CD4-positive, CD25-positive, alpha-beta regulatory T cell (primary cell): ENCODE measurements at regions not wholly inside any gene's neighbourhood (a gene's known extent, or its start where the extent isn't known, plus 50 kb on each side); places are given as distances from the start of the nearest gene placed in this dataset.
"Not testable (repeated sequence)": the region's sequence is repeated elsewhere in the genome, so short reads cannot be mapped to it uniquely, and the experiment has no call there.

Source experiments
- ATAC-seq, 2 donors: fragments of 150-1000 bp; cut with Tn5 transposase; one replicate each; pipeline ENCODE4 v1.10.0; 2021; ENCODE audit warnings: low read depth in 2 of 2, moderate number of reproducible peaks in 2 of 2, moderate library complexity in 1 of 2
- DNase-seq, 3 donors: peaks; one replicate each; pipeline versions ENCODE4 v3.0.0 to v3.0.0-alpha.2; 2012 to 2022; ENCODE audit warnings: mixed read lengths in 1 of 3
- H3K27ac ChIP-seq: one replicate; pipeline ENCODE4 v1.7.0; 2013; ENCODE audit warnings: mild to moderate bottlenecking, low read length; ENCODE audit not compliant: insufficient read depth, poor library complexity, severe bottlenecking
- H3K27me3 ChIP-seq: one replicate; pipeline ENCODE4 v1.7.0; 2013; ENCODE audit warnings: low read length; ENCODE audit not compliant: control insufficient read depth, insufficient read depth
- H3K36me3 ChIP-seq: one replicate; pipeline ENCODE4 v1.7.0; 2013; ENCODE audit warnings: mild to moderate bottlenecking, low read length, moderate library complexity; ENCODE audit not compliant: control insufficient read depth, insufficient read depth
- H3K4me1 ChIP-seq: 2 replicates; pipeline ENCODE4 v1.7.0; 2013; ENCODE audit warnings: mild to moderate bottlenecking, low read length; ENCODE audit not compliant: insufficient read depth, control insufficient read depth, poor library complexity, severe bottlenecking
- H3K4me3 ChIP-seq: one replicate; pipeline ENCODE4 v1.7.0; 2013; ENCODE audit warnings: low read depth, mild to moderate bottlenecking, low read length, moderate library complexity
- H3K9me3 ChIP-seq, 2 experiments: 1 replicate in 1 of 2; 2 replicates in 1 of 2; pipeline ENCODE4 v1.7.0; 2013; ENCODE audit warnings: low read length in 2 of 2, mild to moderate bottlenecking in 1 of 2, moderate library complexity in 1 of 2; ENCODE audit not compliant: control insufficient read depth in 2 of 2
- H3K27ac Mint-ChIP-seq, 3 donors: one replicate each; pipeline ENCODE4 v1.8.0; 2020 to 2022; ENCODE audit warnings: mild to moderate bottlenecking in 3 of 3, mixed read lengths in 3 of 3, moderate library complexity in 2 of 3
- H3K27me3 Mint-ChIP-seq: one replicate; pipeline ENCODE4 v1.8.0; 2022; ENCODE audit warnings: mild to moderate bottlenecking, mixed read lengths
- H3K36me3 Mint-ChIP-seq: one replicate; pipeline ENCODE4 v1.8.0; 2020; ENCODE audit warnings: mixed read lengths
- H3K4me1 Mint-ChIP-seq, 4 donors: one replicate each; pipeline ENCODE4 v1.8.0; 2020 to 2022; ENCODE audit warnings: mixed read lengths in 4 of 4, mild to moderate bottlenecking in 1 of 4
- H3K4me3 Mint-ChIP-seq, 4 donors: one replicate each; pipeline ENCODE4 v1.8.0; 2020 to 2022; ENCODE audit warnings: mild to moderate bottlenecking in 4 of 4, mixed read lengths in 4 of 4, moderate library complexity in 3 of 4
- H3K9me3 Mint-ChIP-seq, 7 donors: one replicate each; pipeline ENCODE4 v1.8.0; 2020 to 2022; ENCODE audit warnings: mixed read lengths in 7 of 7, mild to moderate bottlenecking in 3 of 7, moderate library complexity in 2 of 7

- no peaks in the 10 kb centered on the region for H3K4me1 ChIP-seq
- Mint-ChIP-seq H3K9me3 (peaks cover 0 to 7% (median 0%) of the 10 kb centered on the region in 7 donors), H3K36me3 (no peaks in the 10 kb centered on the region), H3K4me3 (no peak overlapping the region), H3K27ac (no peak overlapping the region), H3K27me3 (peaks cover 12% of the 10 kb centered on the region), H3K4me1 (peaks cover 0 to 2% (median 0%) of the 10 kb centered on the region in 4 donors)
- no peaks in the 10 kb centered on the region for H3K9me3 ChIP-seq
- H3K36me3 ChIP-seq, result no peaks in the 10 kb centered on the region
- DNase-seq (no peak), ATAC-seq (no peak)
- H3K27ac ChIP-seq, result no peak overlapping the region
- H3K4me3 ChIP-seq, result no peak overlapping the region
- H3K27me3 ChIP-seq, result peaks cover 6% of the 10 kb centered on the region
Observed at GRCh38 chr12:80031229-80031628, 68.1 kb upstream of the OTOGL start.

GRCh38 chr12:80025638-80026037 is 73.7 kb upstream of the OTOGL start:
- H3K27ac Mint-ChIP-seq, result no peak overlapping the region
- H3K27ac ChIP-seq, result no peak overlapping the region
- no peaks in the 10 kb centered on the region for H3K36me3 ChIP-seq
- no peaks in the 10 kb centered on the region for H3K36me3 Mint-ChIP-seq
- H3K27me3 Mint-ChIP-seq, result peaks cover 9% of the 10 kb centered on the region
- H3K4me1 Mint-ChIP-seq, result no peaks in the 10 kb centered on the region
- H3K4me3 Mint-ChIP-seq, result no peak overlapping the region
- no peak overlapping the region for H3K4me3 ChIP-seq
- peaks cover 0 to 7% (median 4%) of the 10 kb centered on the region in 7 donors for H3K9me3 Mint-ChIP-seq
- DNase-seq (no peak), ATAC-seq (no peak)
- peaks cover 2% of the 10 kb centered on the region for H3K27me3 ChIP-seq
- no peaks in the 10 kb centered on the region for H3K4me1 ChIP-seq
- H3K9me3 ChIP-seq, result peaks cover 0 to 3% of the 10 kb centered on the region in 2 experiments

- Histone ChIP-seq H3K9me3 (no peaks in the 10 kb centered on the region), H3K4me3 (no peak overlapping the region), H3K27me3 (no peaks in the 10 kb centered on the region), H3K36me3 (no peaks in the 10 kb centered on the region), H3K27ac (no peak overlapping the region), H3K4me1 (no peaks in the 10 kb centered on the region)
- Mint-ChIP-seq H3K27me3 (peaks cover 14% of the 10 kb centered on the region), H3K36me3 (no peaks in the 10 kb centered on the region), H3K27ac (no peak overlapping the region), H3K4me3 (no peak overlapping the region), H3K4me1 (no peaks in the 10 kb centered on the region), H3K9me3 (peaks cover 0 to 7% (median 1%) of the 10 kb centered on the region in 7 donors)
- DNase-seq (no peak), ATAC-seq (no peak)
Observed at GRCh38 chr12:80019691-80020090, 79.6 kb upstream of the OTOGL start.

- Mint-ChIP-seq H3K9me3 (peaks cover 0 to 8% (median 1%) of the 10 kb centered on the region in 7 donors), H3K36me3 (no peaks in the 10 kb centered on the region), H3K27me3 (peaks cover 15% of the 10 kb centered on the region), H3K4me1 (no peaks in the 10 kb centered on the region), H3K4me3 (no peak overlapping the region), H3K27ac (no peak overlapping the region)
- H3K4me3 ChIP-seq, result no peak overlapping the region
- no peaks in the 10 kb centered on the region for H3K36me3 ChIP-seq
- DNase-seq (no peak), ATAC-seq (no peak)
- H3K27ac ChIP-seq, result no peak overlapping the region
- H3K9me3 ChIP-seq, result peaks cover 0 to 2% of the 10 kb centered on the region in 2 experiments
- no peaks in the 10 kb centered on the region for H3K27me3 ChIP-seq
- H3K4me1 ChIP-seq, result no peaks in the 10 kb centered on the region
Observed at GRCh38 chr12:80018119-80018518, 81.2 kb upstream of the OTOGL start.

- Histone ChIP-seq H3K27ac (no peak overlapping the region), H3K27me3 (no peaks in the 10 kb centered on the region), H3K4me1 (no peaks in the 10 kb centered on the region), H3K36me3 (no peaks in the 10 kb centered on the region), H3K4me3 (no peak overlapping the region), H3K9me3 (peaks cover 0 to 5% of the 10 kb centered on the region in 2 experiments)
- ATAC-seq (no peak), DNase-seq (no peak)
- no peaks in the 10 kb centered on the region for H3K36me3 Mint-ChIP-seq
- H3K4me3 Mint-ChIP-seq, result no peak overlapping the region
- peaks cover 0 to 8% (median 1%) of the 10 kb centered on the region in 7 donors for H3K9me3 Mint-ChIP-seq
- H3K27me3 Mint-ChIP-seq, result peaks cover 15% of the 10 kb centered on the region
- H3K27ac Mint-ChIP-seq, result no peak overlapping the region
- H3K4me1 Mint-ChIP-seq, result no peaks in the 10 kb centered on the region
Observed at GRCh38 chr12:80017261-80017870, 82.0 kb upstream of the OTOGL start.

- Histone ChIP-seq H3K9me3 (peaks cover 0 to 9% of the 10 kb centered on the region in 2 experiments), H3K27me3 (no peaks in the 10 kb centered on the region), H3K36me3 (no peaks in the 10 kb centered on the region), H3K27ac (no peak overlapping the region), H3K4me3 (no peak overlapping the region), H3K4me1 (no peaks in the 10 kb centered on the region)
- H3K36me3 Mint-ChIP-seq, result no peaks in the 10 kb centered on the region
- H3K4me1 Mint-ChIP-seq, result no peaks in the 10 kb centered on the region
- no peak for DNase-seq
- H3K4me3 Mint-ChIP-seq, result no peak overlapping the region
- H3K27me3 Mint-ChIP-seq, result peaks cover 15% of the 10 kb centered on the region
- H3K27ac Mint-ChIP-seq, result no peak overlapping the region
- H3K9me3 Mint-ChIP-seq, result peaks cover 0 to 8% (median 1%) of the 10 kb centered on the region in 7 donors
- ATAC-seq, result no peak
Observed at GRCh38 chr12:80016684-80017083, 81.8 kb upstream of the PPP1R12A start.

GRCh38 chr12:80015660-80016059 is 80.8 kb upstream of the PPP1R12A start:
- no peak overlapping the region for H3K4me3 Mint-ChIP-seq
- peaks cover 0 to 8% (median 0%) of the 10 kb centered on the region in 7 donors for H3K9me3 Mint-ChIP-seq

GRCh38 chr12:80003744-80004143 is 68.8 kb upstream of the PPP1R12A start:
- H3K4me3 ChIP-seq, H3K9me3 ChIP-seq, H3K36me3 ChIP-seq, H3K27me3 Mint-ChIP-seq, H3K27me3 ChIP-seq, H3K4me1 ChIP-seq, DNase-seq, H3K27ac ChIP-seq, ATAC-seq, H3K36me3 Mint-ChIP-seq, H3K4me3 Mint-ChIP-seq, H3K27ac Mint-ChIP-seq, H3K4me1 Mint-ChIP-seq, H3K9me3 Mint-ChIP-seq: not testable (repeated sequence)

More at GRCh38 chr12:80015660-80016059, 80.8 kb upstream of the PPP1R12A start:
- H3K36me3 Mint-ChIP-seq, result no peaks in the 10 kb centered on the region
- no peak for ATAC-seq
- no peak overlapping the region for H3K27ac ChIP-seq
- no peaks in the 10 kb centered on the region for H3K4me1 Mint-ChIP-seq
- H3K4me3 ChIP-seq, result no peak overlapping the region
- no peak for DNase-seq
- no peaks in the 10 kb centered on the region for H3K36me3 ChIP-seq
- no peaks in the 10 kb centered on the region for H3K27me3 ChIP-seq
- peaks cover 15% of the 10 kb centered on the region for H3K27me3 Mint-ChIP-seq
- peaks cover 0 to 9% of the 10 kb centered on the region in 2 experiments for H3K9me3 ChIP-seq
- no peaks in the 10 kb centered on the region for H3K4me1 ChIP-seq
- no peak overlapping the region for H3K27ac Mint-ChIP-seq
